HG02571 (cell line): ENCODE measurements at regions not wholly inside any gene's neighbourhood (a gene's known extent, or its start where the extent isn't known, plus 50 kb on each side); places are given as distances from the start of the nearest gene placed in this dataset.

Source experiments
- ATAC-seq: cut with Tn5 transposase; IDR thresholded peaks from one replicate; pipeline ENCODE4 v1.9.1; 2021; ENCODE audit warnings: mild to moderate bottlenecking, moderate library complexity; ENCODE audit not compliant: unreplicated experiment

DNA sequence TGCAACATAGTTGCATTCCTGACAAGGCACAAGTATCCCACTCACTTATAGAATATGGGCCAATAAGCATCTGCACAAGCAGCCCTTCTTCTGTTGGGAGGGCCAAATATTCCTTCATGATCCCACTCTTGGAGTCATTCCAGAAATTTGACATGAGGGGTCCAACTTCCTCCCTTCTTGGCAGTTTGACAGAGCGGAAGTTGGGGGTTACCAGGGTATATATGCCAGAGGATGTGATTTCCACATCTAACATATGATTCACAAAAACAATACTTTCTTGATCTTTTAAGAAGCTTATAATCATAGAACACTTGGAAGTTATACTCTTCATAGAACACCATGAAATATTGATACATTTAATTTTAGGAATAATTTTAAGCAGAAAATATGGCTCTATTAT is 100.9 kb upstream of the CRBN start:
- no peak for ATAC-seq

DNA sequence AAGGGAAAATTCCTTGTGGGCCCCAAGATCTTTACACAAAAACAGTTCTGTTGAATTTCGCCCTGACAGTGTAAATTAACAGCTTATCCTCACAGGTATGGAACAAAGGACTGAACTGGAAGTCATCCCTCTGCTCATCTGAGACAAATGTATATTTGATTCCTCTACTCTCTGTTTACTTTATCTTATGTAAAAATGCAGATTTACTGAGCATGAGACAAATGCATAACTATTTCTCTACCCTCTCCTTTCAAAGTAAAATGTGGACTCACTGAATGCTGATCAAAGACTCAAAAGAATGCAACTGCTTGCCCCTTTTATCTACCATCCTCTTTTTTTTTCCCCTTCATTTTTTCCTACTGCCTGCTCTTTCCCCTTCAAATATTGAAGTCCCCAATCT is 98.6 kb upstream of the CRBN start:
- no peak for ATAC-seq

DNA sequence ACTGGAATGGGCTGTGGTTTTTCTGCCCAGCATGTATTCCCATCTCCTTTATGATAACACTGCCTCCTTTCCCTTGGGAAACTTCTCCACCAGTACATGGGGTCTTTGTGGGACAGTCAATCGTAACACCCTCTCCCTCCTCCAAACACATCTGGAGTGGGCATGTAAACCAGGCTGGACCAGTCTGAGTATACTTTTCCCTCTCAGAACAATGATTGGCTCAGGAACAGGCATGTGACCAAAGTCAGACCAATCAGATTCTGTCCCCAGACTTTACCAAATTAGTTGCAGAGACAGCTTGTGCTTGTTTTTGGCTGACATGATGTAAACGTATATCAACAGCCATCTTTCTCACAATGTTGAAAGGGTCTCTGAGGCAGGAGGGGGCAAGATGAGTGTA is 97.1 kb upstream of the CRBN start:
- no peak for ATAC-seq

DNA sequence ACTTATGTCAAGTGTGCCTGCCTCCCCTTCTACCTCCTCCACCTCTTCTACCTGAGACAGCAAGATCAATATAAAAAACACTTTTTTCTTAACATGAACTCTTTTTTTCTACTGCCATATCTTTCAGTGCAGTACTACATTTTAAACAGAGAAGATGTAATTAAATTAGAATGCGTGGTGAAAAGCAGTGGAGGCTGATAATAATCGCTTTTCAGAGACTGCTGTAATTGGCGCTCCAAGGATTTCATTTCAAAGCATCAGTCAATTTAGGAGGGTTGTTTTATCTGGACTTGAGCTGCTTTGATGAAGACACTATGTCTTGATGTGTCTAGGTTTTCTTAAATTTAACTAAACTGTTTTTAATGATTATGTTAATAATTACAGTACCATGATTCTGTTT is 85.3 kb upstream of the CRBN start:
- no peak for ATAC-seq

DNA sequence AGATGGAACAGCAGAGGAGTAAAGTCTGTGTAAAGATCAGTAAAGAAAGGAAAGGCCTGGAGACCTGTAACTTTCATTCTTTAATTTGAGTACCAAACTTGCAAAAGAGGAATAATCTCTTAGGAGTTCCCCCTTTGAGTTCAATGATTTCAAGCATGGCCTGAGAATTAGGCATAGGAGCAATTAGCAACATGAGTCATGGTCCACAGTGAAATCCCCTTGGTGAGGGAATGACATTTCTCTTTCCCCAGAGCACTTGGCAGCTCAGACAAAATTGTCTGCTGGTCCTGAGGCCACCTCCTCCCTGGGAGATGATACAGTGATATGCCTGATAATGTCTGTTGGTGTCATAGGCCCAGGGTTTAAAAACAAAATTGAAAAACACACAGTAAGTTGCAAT is 81.4 kb upstream of the CRBN start:
- ATAC-seq, result no peak

DNA sequence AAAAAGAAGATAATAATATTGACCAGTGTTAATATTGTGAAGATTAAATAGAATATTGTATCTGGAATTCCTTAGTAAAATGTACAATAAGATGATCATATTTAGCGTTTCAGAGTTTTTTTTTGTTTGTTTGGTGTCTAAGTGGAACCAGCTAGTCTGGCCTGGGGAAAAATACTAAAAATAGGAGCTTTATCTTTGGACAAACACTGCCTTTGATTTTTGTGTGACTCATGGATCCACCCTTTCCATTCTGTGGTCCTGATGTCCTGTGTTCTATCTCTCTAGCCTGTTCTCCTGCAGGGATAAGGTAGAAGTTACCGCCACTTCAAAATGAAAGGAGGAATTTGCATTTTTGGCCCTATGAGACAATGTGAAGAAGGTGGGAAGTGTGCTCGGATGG is 79.7 kb upstream of the CRBN start:
- no peak for ATAC-seq

DNA sequence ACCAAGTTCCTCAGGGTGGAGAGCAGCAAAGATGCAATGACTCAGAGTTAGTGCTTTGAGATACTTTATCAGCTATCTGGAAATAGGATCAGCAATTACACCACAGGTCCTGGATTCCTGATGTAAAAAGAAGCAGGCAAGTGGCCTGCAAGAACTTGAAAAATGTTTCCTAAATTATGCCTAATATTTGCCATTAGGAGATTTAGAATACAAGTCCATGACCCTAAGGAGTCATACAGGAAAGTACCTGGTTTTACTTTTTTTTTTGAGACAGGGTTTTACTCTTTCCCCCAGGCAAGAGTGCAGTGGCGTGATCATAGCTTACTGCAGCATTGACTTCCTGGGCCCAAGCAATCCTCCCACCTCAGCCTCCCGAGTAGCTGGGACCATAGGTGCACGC is 78.8 kb upstream of the CRBN start:
- no peak for ATAC-seq

DNA sequence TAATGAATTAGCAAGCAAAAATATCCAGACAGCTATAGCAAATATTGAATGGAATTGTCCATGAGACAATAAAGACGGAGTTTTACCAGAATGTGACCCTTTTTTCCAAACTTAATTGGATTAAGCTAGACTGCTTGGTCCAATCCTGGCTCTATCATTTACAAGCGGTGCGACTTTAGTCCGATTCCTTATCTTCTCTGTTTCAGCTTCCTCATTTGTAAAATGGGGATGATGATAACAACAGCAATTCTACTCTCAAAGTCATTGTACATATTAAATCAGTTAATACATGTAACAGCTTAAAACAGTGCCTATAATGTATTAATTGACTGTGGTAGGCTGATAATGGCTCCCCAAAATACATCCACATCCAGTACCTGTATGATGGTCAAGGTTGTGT is 62.1 kb upstream of the CRBN start:
- ATAC-seq, result no peak

DNA sequence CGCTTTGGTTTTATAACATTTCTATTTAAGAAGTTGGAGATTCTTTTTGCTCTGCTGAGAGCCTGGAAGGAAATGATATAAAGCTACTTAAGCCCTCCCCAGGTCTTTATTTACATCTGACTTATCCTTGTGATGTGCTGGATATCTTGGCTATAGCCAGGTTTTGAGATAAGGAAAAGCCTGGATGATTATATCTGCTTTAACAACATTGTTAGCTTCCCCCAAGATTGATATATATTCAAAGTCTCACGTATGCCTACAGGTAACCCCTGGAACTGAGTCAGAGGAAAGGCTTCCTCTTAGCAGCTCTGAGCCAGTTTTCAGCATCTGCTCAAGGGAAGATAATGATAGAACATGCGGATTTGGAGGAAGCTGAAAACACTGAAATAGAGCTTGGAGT is 61.5 kb upstream of the CRBN start:
- no peak for ATAC-seq

DNA sequence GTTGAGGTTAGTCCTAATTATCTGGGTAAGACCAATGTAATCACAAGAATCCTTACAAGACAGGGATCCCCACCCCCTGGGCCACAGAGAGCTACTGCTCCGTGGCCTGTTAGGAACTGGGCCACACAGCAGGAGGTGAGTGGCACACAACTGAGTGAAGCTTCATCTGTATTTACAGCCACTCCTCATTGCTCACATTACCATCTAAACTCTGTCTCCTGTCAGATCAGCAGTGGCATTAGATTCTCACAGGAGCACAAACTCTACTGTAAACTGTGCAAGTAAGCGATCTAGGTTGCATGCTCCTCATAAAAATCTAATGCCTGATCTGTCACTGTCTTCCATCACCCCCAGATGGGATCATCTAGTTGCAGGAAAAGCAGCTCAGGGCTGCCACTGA is 58.5 kb upstream of the CRBN start:
- no peak for ATAC-seq

DNA sequence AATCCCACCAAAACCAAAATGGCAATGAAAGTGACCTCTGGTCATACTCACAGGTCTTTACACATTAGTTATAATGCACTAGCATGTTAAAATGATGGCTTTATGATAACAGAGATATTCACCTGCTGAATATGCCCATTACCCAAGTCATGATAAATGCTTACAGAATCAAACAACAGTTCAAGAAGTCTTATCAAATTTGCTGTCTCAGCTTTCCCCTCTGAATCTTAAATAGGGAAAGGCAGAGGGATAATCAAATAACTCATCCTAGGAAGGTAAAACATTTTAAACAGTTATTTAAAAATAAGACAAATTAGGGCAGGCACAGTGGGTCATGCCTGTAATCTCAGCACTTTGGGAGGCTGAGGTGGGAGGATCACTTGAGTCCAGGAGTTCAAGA is 52.8 kb upstream of the CRBN start:
- ATAC-seq, result no peak
